ENCODE measurements at regions not wholly inside any gene's neighbourhood (a gene's known extent, or its start where the extent isn't known, plus 50 kb on each side); places are given as distances from the start of the nearest gene placed in this dataset.

GRCh38 chr20:56691325-56691998 lies 62.4 kb downstream of the TFAP2C start:
- no peaks in the 10 kb centered on the region for H3K36me3 ChIP-seq (ENCODE audit: control insufficient read depth in 2 of 3, insufficient read depth in 3 of 3, low read length in 3 of 3)
- H3K9ac ChIP-seq (ENCODE audit: low read length in 3 of 3), result no peak overlapping the region
- FAIRE-seq, result no peak
- no peak overlapping the region for H3K4me3 ChIP-seq (ENCODE audit: low read length in 3 of 3)
- TF ChIP-seq CTCF (IDR thresholded peaks at IDR 0.05; ENCODE audit: borderline replicate concordance, extremely low read depth, insufficient read depth), result no peak
- no peaks in the 10 kb centered on the region for H3K27me3 ChIP-seq (ENCODE audit: control insufficient read depth, insufficient read depth, low read length)
- no peak overlapping the region for H3K27ac ChIP-seq (ENCODE audit: low read depth in 2 of 2, low read length in 2 of 2)
- DNase-seq, result no peak
- H3K9me3 ChIP-seq (ENCODE audit: control insufficient read depth in 2 of 3, insufficient read depth in 1 of 3, low read length in 3 of 3), result no peaks in the 10 kb centered on the region
- intact Hi-C loops (cut with DNase I), result no loop called here
- no peaks in the 10 kb centered on the region for H3K4me1 ChIP-seq (ENCODE audit: control insufficient read depth in 2 of 3, insufficient read depth in 2 of 3, low read depth in 1 of 3, low read length in 3 of 3)

GRCh38 chr20:56693217-56693616 lies 64.1 kb downstream of the TFAP2C start:
- Histone ChIP-seq H3K27me3 (ENCODE audit: control insufficient read depth, insufficient read depth, low read length) (no peaks in the 10 kb centered on the region), H3K36me3 (ENCODE audit: control insufficient read depth in 2 of 3, insufficient read depth in 3 of 3, low read length in 3 of 3) (no peaks in the 10 kb centered on the region), H3K4me3 (ENCODE audit: low read length in 3 of 3) (no peak overlapping the region), H3K9me3 (ENCODE audit: control insufficient read depth in 2 of 3, insufficient read depth in 1 of 3, low read length in 3 of 3) (no peaks in the 10 kb centered on the region), H3K27ac (ENCODE audit: low read depth in 2 of 2, low read length in 2 of 2) (no peak overlapping the region), H3K9ac (ENCODE audit: low read length in 3 of 3) (no peak overlapping the region), H3K4me1 (ENCODE audit: control insufficient read depth in 2 of 3, insufficient read depth in 2 of 3, low read depth in 1 of 3, low read length in 3 of 3) (no peaks in the 10 kb centered on the region)
- intact Hi-C loops (cut with DNase I), result no loop called here
- TF ChIP-seq CTCF (IDR thresholded peaks at IDR 0.05; ENCODE audit: borderline replicate concordance, extremely low read depth, insufficient read depth), result no peak
- DNase-seq (no peak), FAIRE-seq (no peak)

- FAIRE-seq, result no peak
- TF ChIP-seq CTCF (IDR thresholded peaks at IDR 0.05; ENCODE audit: borderline replicate concordance, extremely low read depth, insufficient read depth), result no peak
- Histone ChIP-seq H3K9ac (ENCODE audit: low read length in 3 of 3) (no peak overlapping the region), H3K27me3 (ENCODE audit: control insufficient read depth, insufficient read depth, low read length) (no peaks in the 10 kb centered on the region), H3K4me3 (ENCODE audit: low read length in 3 of 3) (no peak overlapping the region), H3K36me3 (ENCODE audit: control insufficient read depth in 2 of 3, insufficient read depth in 3 of 3, low read length in 3 of 3) (no peaks in the 10 kb centered on the region), H3K27ac (ENCODE audit: low read depth in 2 of 2, low read length in 2 of 2) (no peak overlapping the region), H3K4me1 (ENCODE audit: control insufficient read depth in 2 of 3, insufficient read depth in 2 of 3, low read depth in 1 of 3, low read length in 3 of 3) (no peaks in the 10 kb centered on the region), H3K9me3 (ENCODE audit: control insufficient read depth in 2 of 3, insufficient read depth in 1 of 3, low read length in 3 of 3) (no peaks in the 10 kb centered on the region)
- no peak for DNase-seq
- intact Hi-C loops (cut with DNase I), result no loop called here
Measured at GRCh38 chr20:56697476-56697875, 68.4 kb downstream of the TFAP2C start.

- Histone ChIP-seq H3K9ac (ENCODE audit: low read length in 3 of 3) (no peak overlapping the region), H3K9me3 (ENCODE audit: control insufficient read depth in 2 of 3, insufficient read depth in 1 of 3, low read length in 3 of 3) (no peaks in the 10 kb centered on the region), H3K27me3 (ENCODE audit: control insufficient read depth, insufficient read depth, low read length) (no peaks in the 10 kb centered on the region), H3K4me1 (ENCODE audit: control insufficient read depth in 2 of 3, insufficient read depth in 2 of 3, low read depth in 1 of 3, low read length in 3 of 3) (no peaks in the 10 kb centered on the region), H3K4me3 (ENCODE audit: low read length in 3 of 3) (no peak overlapping the region), H3K36me3 (ENCODE audit: control insufficient read depth in 2 of 3, insufficient read depth in 3 of 3, low read length in 3 of 3) (no peaks in the 10 kb centered on the region), H3K27ac (ENCODE audit: low read depth in 2 of 2, low read length in 2 of 2) (no peak overlapping the region)
- DNase-seq, result no peak
- intact Hi-C loops (cut with DNase I), result no loop called here
- FAIRE-seq, result no peak
- TF ChIP-seq CTCF (IDR thresholded peaks at IDR 0.05; ENCODE audit: borderline replicate concordance, extremely low read depth, insufficient read depth), result no peak
Measured at GRCh38 chr20:56698297-56698696, 69.2 kb downstream of the TFAP2C start.

Measured in kidney (tissue), 13 donors.